Kidney (tissue), 13 donors: ENCODE measurements at regions not wholly inside any gene's neighbourhood (a gene's known extent, or its start where the extent isn't known, plus 50 kb on each side); places are given as distances from the start of the nearest gene placed in this dataset.

ENCODE experiments used
- DNase-seq, 5 donors: peaks; one replicate each; pipeline ENCODE4 v3.0.0-alpha.2; 2013 to 2020
- FAIRE-seq: peaks from 2 replicates; lab custom pipeline; 2012; peaks lifted over from hg19 to GRCh38; lab: Jason Lieb, UNC
- H3K27ac ChIP-seq, 2 donors: one replicate each; pipeline ENCODE4 v1.7.0; 2013; ENCODE audit warnings: low read depth in 2 of 2, low read length in 2 of 2, inconsistent platforms in 1 of 2
- H3K27me3 ChIP-seq: one replicate; pipeline ENCODE4 v1.7.1; 2013; ENCODE audit warnings: low read length, inconsistent platforms; ENCODE audit not compliant: control insufficient read depth, insufficient read depth
- H3K36me3 ChIP-seq, 3 donors: one replicate each; pipeline versions ENCODE4 v1.7.0 to v1.7.1; 2013; ENCODE audit warnings: low read length in 3 of 3, control low read depth in 1 of 3, inconsistent platforms in 1 of 3; ENCODE audit not compliant: insufficient read depth in 3 of 3, control insufficient read depth in 2 of 3
- H3K4me1 ChIP-seq, 3 donors: one replicate each; pipeline versions ENCODE4 v1.7.0 to v1.7.1; 2013; ENCODE audit warnings: low read length in 3 of 3, inconsistent platforms in 1 of 3, low read depth in 1 of 3; ENCODE audit not compliant: control insufficient read depth in 2 of 3, insufficient read depth in 2 of 3
- H3K4me3 ChIP-seq, 3 donors: one replicate each; pipeline versions ENCODE4 v1.7.0 to v1.8.1; 2013; ENCODE audit warnings: low read length in 3 of 3, control low read depth in 1 of 3, inconsistent platforms in 1 of 3
- H3K9ac ChIP-seq, 3 donors: one replicate each; pipeline versions ENCODE4 v1.7.0 to v1.7.1; 2013; ENCODE audit warnings: low read length in 3 of 3, control low read depth in 1 of 3, inconsistent platforms in 1 of 3
- H3K9me3 ChIP-seq, 3 donors: one replicate each; pipeline versions ENCODE4 v1.7.0 to v1.7.1; 2013; ENCODE audit warnings: low read length in 3 of 3, control low read depth in 1 of 3, inconsistent platforms in 1 of 3; ENCODE audit not compliant: control insufficient read depth in 2 of 3, insufficient read depth in 1 of 3
- CTCF ChIP-seq: IDR thresholded peaks from 3 replicates; pipeline ENCODE4 v1.5.1; 2012; ENCODE audit warnings: mild to moderate bottlenecking, moderate library complexity, borderline replicate concordance; ENCODE audit not compliant: insufficient read depth; ENCODE audit errors: extremely low read depth
- intact Hi-C: fragments of 100-400 bp; cut with DNase I; formaldehyde crosslinking; loops from one replicate; pipeline ENCODE4 v1.11.1; 2022
- donor health status: control.
- donor health status: control.
- donor health status: control.
- donor health status: control.
- donor health status: control.
- donor health status: DM: yes; HTN: yes; CAD: no.
- donor health status: Normal renal cell carcinoma (clear cell type).

GRCh38 chr10:129170812-129171211 lies 296.2 kb upstream of the MGMT start:
- Histone ChIP-seq H3K27ac (no peak overlapping the region), H3K36me3 (no peaks in the 10 kb centered on the region), H3K27me3 (no peaks in the 10 kb centered on the region), H3K4me3 (no peak overlapping the region), H3K9me3 (no peaks in the 10 kb centered on the region), H3K4me1 (no peaks in the 10 kb centered on the region), H3K9ac (no peak overlapping the region)
- no peak for FAIRE-seq
- intact Hi-C loops, result no loop called here
- DNase-seq, result no peak
- no peak for TF ChIP-seq CTCF

GRCh38 chr10:129171812-129172211 lies 295.2 kb upstream of the MGMT start:
- DNase-seq (no peak), FAIRE-seq (no peak)
- no peaks in the 10 kb centered on the region for H3K9me3 ChIP-seq
- H3K27ac ChIP-seq, result no peak overlapping the region
- intact Hi-C loops, result no loop called here
- H3K4me3 ChIP-seq, result no peak overlapping the region
- H3K9ac ChIP-seq, result no peak overlapping the region
- no peaks in the 10 kb centered on the region for H3K27me3 ChIP-seq
- no peaks in the 10 kb centered on the region for H3K4me1 ChIP-seq
- H3K36me3 ChIP-seq, result no peaks in the 10 kb centered on the region
- no peak for TF ChIP-seq CTCF

GRCh38 chr10:129174232-129175014 lies 292.6 kb upstream of the MGMT start:
- intact Hi-C loops, result no loop called here
- TF ChIP-seq CTCF, result no peak
- Histone ChIP-seq H3K4me3 (no peak overlapping the region), H3K9me3 (no peaks in the 10 kb centered on the region), H3K36me3 (no peaks in the 10 kb centered on the region), H3K27ac (no peak overlapping the region), H3K27me3 (no peaks in the 10 kb centered on the region), H3K9ac (no peak overlapping the region), H3K4me1 (no peaks in the 10 kb centered on the region)
- peak in 3 of 5 donors; percentile 22 to 60 (median 48) for DNase-seq
- FAIRE-seq, result no peak
